WTC11 (cell line): ENCODE measurements at regions not wholly inside any gene's neighbourhood (a gene's known extent, or its start where the extent isn't known, plus 50 kb on each side); places are given as distances from the start of the nearest gene placed in this dataset.
"Not testable (repeated sequence)": the region's sequence is repeated elsewhere in the genome, so short reads cannot be mapped to it uniquely, and the experiment has no call there.

Experiments used
- ATAC-seq: fragments of 200-7000 bp; cut with Tn5 transposase; 2 replicates; pipeline ENCODE4 v1.10.0; 2021; ENCODE audit warnings: mild to moderate bottlenecking, moderate library complexity
- CTCF ChIA-PET: fragments of 300-600 bp; sonication (Branson Sonifier 250); formaldehyde crosslinking; loops from one replicate; lab custom pipeline; 2021; ENCODE audit warnings: antibody characterized with exemption; lab: Charles Lee
- POLR2A ChIA-PET: fragments of 350-600 bp; sonication (Branson Sonifier 250); formaldehyde crosslinking; loops from one replicate; lab custom pipeline; 2021; ENCODE audit warnings: antibody characterized with exemption; lab: Charles Lee
- DNase-seq: peaks from one replicate; pipeline ENCODE4 v3.0.0; 2021; ENCODE audit warnings: low spot score
- H3K27ac Mint-ChIP-seq: 2 replicates; pipeline ENCODE4 v1.8.0; 2021; ENCODE audit warnings: mixed read lengths
- H3K27me3 Mint-ChIP-seq: 2 replicates; pipeline ENCODE4 v1.8.0; 2021; ENCODE audit warnings: low read depth, mild to moderate bottlenecking, moderate library complexity, mixed read lengths
- H3K36me3 Mint-ChIP-seq: 2 replicates; pipeline ENCODE4 v1.8.0; 2021; ENCODE audit warnings: mixed read lengths
- H3K4me1 Mint-ChIP-seq: 2 replicates; pipeline ENCODE4 v1.8.0; 2022; ENCODE audit warnings: mixed read lengths
- H3K4me3 Mint-ChIP-seq: 2 replicates; pipeline ENCODE4 v1.8.0; 2021; ENCODE audit warnings: mild to moderate bottlenecking, moderate library complexity, mixed read lengths
- H3K9me3 Mint-ChIP-seq: 2 replicates; pipeline ENCODE4 v1.8.0; 2021; ENCODE audit warnings: mixed read lengths
- CBFB ChIP-seq: sonication (generic); formaldehyde crosslinking; IDR thresholded peaks from 2 replicates; pipeline ENCODE4 v1.8.1; 2022; ENCODE audit warnings: mild to moderate bottlenecking, low read depth, missing genetic modification reagents
- E2F5 ChIP-seq: sonication (generic); formaldehyde crosslinking; IDR thresholded peaks from 2 replicates; pipeline ENCODE4 v1.8.1; 2022; ENCODE audit warnings: mild to moderate bottlenecking, moderate library complexity, missing genetic modification reagents
- GTF2I ChIP-seq: fragments of 250-450 bp; sonication (Bioruptor Pico); conservative IDR thresholded peaks from 2 replicates; pipeline ENCODE4 v1.4.0; 2021; ENCODE audit warnings: mild to moderate bottlenecking
- HMGXB4 ChIP-seq: sonication (generic); formaldehyde crosslinking; IDR thresholded peaks from 2 replicates; pipeline ENCODE4 v1.8.1; 2023; ENCODE audit warnings: mild to moderate bottlenecking, moderate library complexity, missing genetic modification reagents
- NFYB ChIP-seq: sonication (generic); formaldehyde crosslinking; conservative IDR thresholded peaks from 2 replicates; pipeline ENCODE4 v1.8.0; 2022; ENCODE audit warnings: low read depth, missing genetic modification reagents
- ZNF121 ChIP-seq: sonication (generic); formaldehyde crosslinking; IDR thresholded peaks from 2 replicates; pipeline ENCODE4 v1.8.0; 2023; ENCODE audit warnings: missing genetic modification reagents
- ZNF138 ChIP-seq: sonication (generic); formaldehyde crosslinking; conservative IDR thresholded peaks from 2 replicates; pipeline ENCODE4 v1.8.1; 2022; ENCODE audit warnings: mild to moderate bottlenecking, moderate library complexity, missing genetic modification reagents
- ZNF219 ChIP-seq: sonication (generic); formaldehyde crosslinking; IDR thresholded peaks from 2 replicates; pipeline ENCODE4 v1.8.0; 2023; ENCODE audit warnings: missing genetic modification reagents, mild to moderate bottlenecking, borderline replicate concordance
- ZNF416 ChIP-seq: fragments of 250-450 bp; sonication (Bioruptor Pico); IDR thresholded peaks from 2 replicates; pipeline ENCODE4 v1.9.0; 2021; ENCODE audit warnings: mild to moderate bottlenecking, inconsistent platforms
- TF ChIP-seq, protein P1 (sequence below): fragments of 250-450 bp; sonication (Bioruptor Pico); IDR thresholded peaks from 2 replicates; pipeline ENCODE4 v1.9.0; 2021; ENCODE audit warnings: mild to moderate bottlenecking
- TF ChIP-seq, protein P2 (sequence below): sonication (generic); formaldehyde crosslinking; IDR thresholded peaks from 2 replicates; pipeline ENCODE4 v1.8.1; 2023; ENCODE audit warnings: mild to moderate bottlenecking, missing genetic modification reagents, moderate library complexity
- TF ChIP-seq, protein P3 (sequence below): sonication (generic); formaldehyde crosslinking; IDR thresholded peaks from 2 replicates; pipeline ENCODE4 v1.8.1; 2022; ENCODE audit warnings: missing genetic modification reagents, borderline replicate concordance
- TF ChIP-seq, protein P4 (sequence below): sonication (generic); formaldehyde crosslinking; conservative IDR thresholded peaks from 2 replicates; pipeline ENCODE4 v1.8.1; 2023; ENCODE audit warnings: mild to moderate bottlenecking, low read depth, missing genetic modification reagents, moderate library complexity
- TF ChIP-seq, protein P5 (sequence below): fragments of 250-450 bp; sonication (Bioruptor Pico); conservative IDR thresholded peaks from 2 replicates; pipeline ENCODE4 v1.9.0; 2021; ENCODE audit warnings: mild to moderate bottlenecking

DNA sequence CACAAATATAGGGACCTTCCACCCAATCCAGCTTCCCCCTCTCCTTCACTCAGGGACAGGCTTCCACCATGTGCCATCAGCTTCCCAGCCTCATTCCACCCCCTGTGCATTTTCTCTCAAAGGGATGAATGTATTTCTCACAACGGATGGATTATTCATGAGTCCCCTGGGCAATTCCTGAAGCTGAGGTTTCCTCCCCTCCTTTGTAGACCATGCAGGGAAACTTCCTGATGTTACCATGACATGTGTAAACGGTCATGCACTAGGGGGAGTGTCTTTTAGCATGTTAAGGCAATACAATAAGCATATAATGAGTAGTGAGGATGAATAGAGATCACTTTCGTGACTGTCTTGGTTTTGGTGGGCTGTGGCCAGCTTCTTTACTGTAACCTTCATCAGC, 706.8 kb downstream of the TMEM121 start:
- DNase-seq, CTCF ChIA-PET, POLR2A ChIA-PET, H3K4me1 Mint-ChIP-seq, ATAC-seq, H3K4me3 Mint-ChIP-seq, H3K27me3 Mint-ChIP-seq, H3K27ac Mint-ChIP-seq: not testable (repeated sequence)
- Mint-ChIP-seq H3K36me3 (peaks cover 68% of the 10 kb centered on the region), H3K9me3 (peaks cover 81% of the 10 kb centered on the region)

DNA sequence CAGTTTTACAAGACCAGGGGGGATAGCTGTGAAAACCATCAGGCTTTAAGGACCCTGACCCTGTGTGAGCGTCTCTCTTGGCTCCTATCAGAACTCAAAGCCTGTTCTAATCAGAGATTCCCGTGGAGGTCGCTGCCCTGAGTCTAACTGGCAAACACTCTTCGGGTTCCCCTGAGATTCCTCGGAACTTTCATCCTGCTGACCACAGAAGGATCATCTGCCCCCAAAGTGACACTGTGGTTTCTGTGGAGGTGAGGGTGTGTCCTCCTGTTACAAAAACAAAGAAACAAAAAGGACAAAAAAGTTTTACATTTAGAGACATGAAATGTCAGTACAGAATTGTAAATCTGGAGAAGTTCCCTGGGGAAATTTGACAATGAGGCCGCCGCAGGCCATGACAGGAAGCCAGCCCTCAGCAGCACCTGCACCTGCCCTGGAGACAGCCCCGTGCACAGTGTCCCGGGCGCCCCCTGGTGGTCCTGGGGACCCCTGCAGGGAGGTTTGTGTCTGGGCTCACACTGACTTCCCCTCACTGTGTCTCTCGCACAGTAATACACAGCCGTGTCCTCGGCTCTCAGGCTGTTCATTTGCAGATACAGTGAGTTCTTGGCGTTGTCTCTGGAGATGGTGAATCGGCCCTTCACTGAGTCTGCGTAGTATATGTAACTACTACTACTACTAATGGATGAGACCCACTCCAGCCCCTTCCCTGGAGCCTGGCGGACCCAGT, 708.3 kb downstream of the TMEM121 start:
- DNase-seq, H3K27ac Mint-ChIP-seq, H3K4me3 Mint-ChIP-seq, POLR2A ChIA-PET, ATAC-seq, CTCF ChIA-PET, H3K4me1 Mint-ChIP-seq, H3K27me3 Mint-ChIP-seq: not testable (repeated sequence)
- H3K9me3 Mint-ChIP-seq: peaks cover 84% of the 10 kb centered on the region
- H3K36me3 Mint-ChIP-seq: peaks cover 70% of the 10 kb centered on the region

DNA sequence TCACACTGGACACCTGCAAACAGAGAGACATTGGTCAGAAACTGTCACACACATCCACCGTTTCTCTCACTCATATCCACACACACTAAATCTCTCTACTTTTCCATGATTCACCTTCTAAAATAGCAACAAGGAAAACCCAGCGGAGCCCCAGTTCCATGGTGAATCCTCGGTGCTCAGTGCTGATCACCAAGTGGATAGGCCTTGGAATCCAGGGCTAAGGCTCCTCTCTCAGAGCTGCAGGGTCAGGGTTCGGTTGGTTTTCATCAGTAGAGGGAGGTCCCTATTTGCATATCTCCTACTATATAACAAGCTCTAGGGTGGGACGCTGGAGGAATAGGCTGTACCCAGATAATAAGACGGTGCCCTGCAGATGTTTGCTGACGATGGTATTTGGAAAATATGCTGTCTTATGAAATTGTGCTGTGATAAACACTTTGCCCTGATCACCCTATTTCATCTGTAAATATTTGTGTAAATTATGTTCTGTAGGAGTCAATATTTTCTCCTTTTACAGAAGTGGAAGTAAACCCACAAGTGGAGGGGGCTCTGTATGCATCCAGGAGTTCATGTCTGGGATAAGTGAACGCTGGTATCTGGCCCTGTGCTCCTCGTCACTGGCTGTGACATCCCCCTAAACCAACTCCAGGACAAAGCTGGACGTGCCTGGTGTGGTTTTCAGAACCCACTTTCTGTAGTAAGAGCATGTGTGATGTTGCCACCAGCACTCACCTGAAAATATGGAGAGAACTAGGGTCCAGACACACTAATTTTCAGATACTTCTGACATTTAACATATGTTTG, 709.2 kb downstream of the TMEM121 start:
- Mint-ChIP-seq H3K36me3 (peaks cover 73% of the 10 kb centered on the region), H3K9me3 (peaks cover 86% of the 10 kb centered on the region), H3K4me1 (no peaks in the 10 kb centered on the region), H3K27ac (no peak overlapping the region), H3K27me3 (peaks cover 4% of the 10 kb centered on the region; the same call in 1 of the 2 replicates), H3K4me3 (no peak overlapping the region)
- CTCF ChIA-PET: no interaction called here
- DNase-seq (no peak), ATAC-seq (no peak)
- POLR2A ChIA-PET: no interaction called here
- TF ChIP-seq, protein P1, sequence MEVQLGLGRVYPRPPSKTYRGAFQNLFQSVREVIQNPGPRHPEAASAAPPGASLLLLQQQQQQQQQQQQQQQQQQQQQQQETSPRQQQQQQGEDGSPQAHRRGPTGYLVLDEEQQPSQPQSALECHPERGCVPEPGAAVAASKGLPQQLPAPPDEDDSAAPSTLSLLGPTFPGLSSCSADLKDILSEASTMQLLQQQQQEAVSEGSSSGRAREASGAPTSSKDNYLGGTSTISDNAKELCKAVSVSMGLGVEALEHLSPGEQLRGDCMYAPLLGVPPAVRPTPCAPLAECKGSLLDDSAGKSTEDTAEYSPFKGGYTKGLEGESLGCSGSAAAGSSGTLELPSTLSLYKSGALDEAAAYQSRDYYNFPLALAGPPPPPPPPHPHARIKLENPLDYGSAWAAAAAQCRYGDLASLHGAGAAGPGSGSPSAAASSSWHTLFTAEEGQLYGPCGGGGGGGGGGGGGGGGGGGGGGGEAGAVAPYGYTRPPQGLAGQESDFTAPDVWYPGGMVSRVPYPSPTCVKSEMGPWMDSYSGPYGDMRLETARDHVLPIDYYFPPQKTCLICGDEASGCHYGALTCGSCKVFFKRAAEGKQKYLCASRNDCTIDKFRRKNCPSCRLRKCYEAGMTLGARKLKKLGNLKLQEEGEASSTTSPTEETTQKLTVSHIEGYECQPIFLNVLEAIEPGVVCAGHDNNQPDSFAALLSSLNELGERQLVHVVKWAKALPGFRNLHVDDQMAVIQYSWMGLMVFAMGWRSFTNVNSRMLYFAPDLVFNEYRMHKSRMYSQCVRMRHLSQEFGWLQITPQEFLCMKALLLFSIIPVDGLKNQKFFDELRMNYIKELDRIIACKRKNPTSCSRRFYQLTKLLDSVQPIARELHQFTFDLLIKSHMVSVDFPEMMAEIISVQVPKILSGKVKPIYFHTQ (CRISPR knock-in tag): no peak
- no peak for TF ChIP-seq ZNF138
- TF ChIP-seq, protein P2, sequence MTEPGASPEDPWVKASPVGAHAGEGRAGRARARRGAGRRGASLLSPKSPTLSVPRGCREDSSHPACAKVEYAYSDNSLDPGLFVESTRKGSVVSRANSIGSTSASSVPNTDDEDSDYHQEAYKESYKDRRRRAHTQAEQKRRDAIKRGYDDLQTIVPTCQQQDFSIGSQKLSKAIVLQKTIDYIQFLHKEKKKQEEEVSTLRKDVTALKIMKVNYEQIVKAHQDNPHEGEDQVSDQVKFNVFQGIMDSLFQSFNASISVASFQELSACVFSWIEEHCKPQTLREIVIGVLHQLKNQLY: no peak
- no peak for TF ChIP-seq E2F5
- no peak for TF ChIP-seq NFYB (CRISPR knock-in tag)
- no peak for TF ChIP-seq ZNF121
- no peak for TF ChIP-seq GTF2I
- no peak for TF ChIP-seq HMGXB4 (CRISPR knock-in tag)
- TF ChIP-seq ZNF219 (CRISPR knock-in tag): no peak
- TF ChIP-seq, protein P3, sequence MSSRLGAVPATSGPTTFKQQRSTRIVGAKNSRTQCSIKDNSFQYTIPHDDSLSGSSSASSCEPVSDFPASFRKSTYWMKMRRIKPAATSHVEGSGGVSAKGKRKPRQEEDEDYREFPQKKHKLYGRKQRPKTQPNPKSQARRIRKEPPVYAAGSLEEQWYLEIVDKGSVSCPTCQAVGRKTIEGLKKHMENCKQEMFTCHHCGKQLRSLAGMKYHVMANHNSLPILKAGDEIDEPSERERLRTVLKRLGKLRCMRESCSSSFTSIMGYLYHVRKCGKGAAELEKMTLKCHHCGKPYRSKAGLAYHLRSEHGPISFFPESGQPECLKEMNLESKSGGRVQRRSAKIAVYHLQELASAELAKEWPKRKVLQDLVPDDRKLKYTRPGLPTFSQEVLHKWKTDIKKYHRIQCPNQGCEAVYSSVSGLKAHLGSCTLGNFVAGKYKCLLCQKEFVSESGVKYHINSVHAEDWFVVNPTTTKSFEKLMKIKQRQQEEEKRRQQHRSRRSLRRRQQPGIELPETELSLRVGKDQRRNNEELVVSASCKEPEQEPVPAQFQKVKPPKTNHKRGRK (CRISPR knock-in tag): no peak
- TF ChIP-seq ZNF416 (CRISPR knock-in tag): no peak
- no peak for TF ChIP-seq CBFB (CRISPR knock-in tag)
- TF ChIP-seq, protein P4, sequence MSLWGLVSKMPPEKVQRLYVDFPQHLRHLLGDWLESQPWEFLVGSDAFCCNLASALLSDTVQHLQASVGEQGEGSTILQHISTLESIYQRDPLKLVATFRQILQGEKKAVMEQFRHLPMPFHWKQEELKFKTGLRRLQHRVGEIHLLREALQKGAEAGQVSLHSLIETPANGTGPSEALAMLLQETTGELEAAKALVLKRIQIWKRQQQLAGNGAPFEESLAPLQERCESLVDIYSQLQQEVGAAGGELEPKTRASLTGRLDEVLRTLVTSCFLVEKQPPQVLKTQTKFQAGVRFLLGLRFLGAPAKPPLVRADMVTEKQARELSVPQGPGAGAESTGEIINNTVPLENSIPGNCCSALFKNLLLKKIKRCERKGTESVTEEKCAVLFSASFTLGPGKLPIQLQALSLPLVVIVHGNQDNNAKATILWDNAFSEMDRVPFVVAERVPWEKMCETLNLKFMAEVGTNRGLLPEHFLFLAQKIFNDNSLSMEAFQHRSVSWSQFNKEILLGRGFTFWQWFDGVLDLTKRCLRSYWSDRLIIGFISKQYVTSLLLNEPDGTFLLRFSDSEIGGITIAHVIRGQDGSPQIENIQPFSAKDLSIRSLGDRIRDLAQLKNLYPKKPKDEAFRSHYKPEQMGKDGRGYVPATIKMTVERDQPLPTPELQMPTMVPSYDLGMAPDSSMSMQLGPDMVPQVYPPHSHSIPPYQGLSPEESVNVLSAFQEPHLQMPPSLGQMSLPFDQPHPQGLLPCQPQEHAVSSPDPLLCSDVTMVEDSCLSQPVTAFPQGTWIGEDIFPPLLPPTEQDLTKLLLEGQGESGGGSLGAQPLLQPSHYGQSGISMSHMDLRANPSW (CRISPR knock-in tag): no peak
- TF ChIP-seq, protein P5, sequence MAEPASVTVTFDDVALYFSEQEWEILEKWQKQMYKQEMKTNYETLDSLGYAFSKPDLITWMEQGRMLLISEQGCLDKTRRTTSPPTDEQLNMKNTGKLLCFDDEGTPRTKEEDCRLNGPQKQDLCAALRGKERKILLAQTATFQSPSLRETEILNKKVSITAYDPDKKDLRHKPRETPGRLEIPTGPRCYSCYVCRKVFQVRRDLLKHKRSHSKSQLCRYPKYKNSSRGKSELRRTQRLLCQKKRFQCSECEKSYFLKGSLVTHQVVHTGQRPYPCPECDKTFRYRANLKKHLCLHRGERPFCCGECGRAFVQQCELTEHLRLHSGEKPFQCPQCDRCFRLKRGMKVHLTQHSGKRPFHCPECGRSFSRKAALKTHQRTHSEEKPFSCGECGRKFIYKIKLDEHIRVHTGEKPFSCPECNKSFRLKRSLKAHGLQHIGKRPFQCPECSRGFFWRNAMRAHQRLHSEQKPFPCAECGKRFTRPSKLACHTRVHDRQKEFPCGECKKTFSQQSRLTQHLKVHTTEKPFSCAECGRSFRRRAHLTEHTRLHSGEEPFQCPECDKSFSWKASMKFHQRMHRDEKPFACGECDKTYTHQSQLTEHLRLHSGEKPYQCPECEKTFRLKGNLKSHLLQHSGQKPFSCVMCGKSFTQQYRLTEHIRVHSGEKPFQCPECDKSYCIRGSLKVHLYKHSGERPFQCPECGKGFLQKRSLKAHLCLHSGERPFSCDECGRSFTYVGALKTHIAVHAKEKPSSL (CRISPR knock-in tag): no peak
